Left kidney (tissue), 1 donor: ENCODE measurements at regions not wholly inside any gene's neighbourhood (a gene's known extent, or its start where the extent isn't known, plus 50 kb on each side); places are given as distances from the start of the nearest gene placed in this dataset.
"Not testable (repeated sequence)": the region's sequence is repeated elsewhere in the genome, so short reads cannot be mapped to it uniquely, and the experiment has no call there.

ENCODE experiments used
- DNase-seq: peaks from one replicate; pipeline ENCODE4 v3.0.0-alpha.2; 2013

GRCh38 chr9:11144746-11145145 is 531.9 kb upstream of the PTPRD start:
- DNase-seq, result no peak

- DNase-seq, result no peak
Observed at GRCh38 chr9:11148189-11148588, 535.4 kb upstream of the PTPRD start.

GRCh38 chr9:11149065-11149464 is 536.3 kb upstream of the PTPRD start:
- no peak for DNase-seq

GRCh38 chr9:11158063-11158462 is 545.3 kb upstream of the PTPRD start:
- DNase-seq, result no peak

GRCh38 chr9:11158676-11159075 is 545.9 kb upstream of the PTPRD start:
- DNase-seq, result no peak

- DNase-seq, result no peak
Observed at GRCh38 chr9:11159318-11159862, 546.6 kb upstream of the PTPRD start.

- no peak for DNase-seq
Observed at GRCh38 chr9:11163843-11164242, 551.0 kb upstream of the PTPRD start.

GRCh38 chr9:11182001-11182400 is 569.2 kb upstream of the PTPRD start:
- DNase-seq, result no peak

GRCh38 chr9:11190719-11191118 is 577.9 kb upstream of the PTPRD start:
- DNase-seq, result no peak

GRCh38 chr9:11192993-11193392 is 580.2 kb upstream of the PTPRD start:
- DNase-seq, result no peak

GRCh38 chr9:11194246-11194645 is 581.4 kb upstream of the PTPRD start:
- DNase-seq, result no peak

GRCh38 chr9:11196840-11197365 is 584.1 kb upstream of the PTPRD start:
- DNase-seq, result not testable (repeated sequence)

- DNase-seq, result no peak
Observed at GRCh38 chr9:11199335-11199734, 586.5 kb upstream of the PTPRD start.

- DNase-seq, result no peak
Observed at GRCh38 chr9:11204521-11204920, 591.7 kb upstream of the PTPRD start.

- DNase-seq, result no peak
Observed at GRCh38 chr9:11206925-11207324, 594.1 kb upstream of the PTPRD start.

GRCh38 chr9:11233696-11234095 is 620.9 kb upstream of the PTPRD start:
- no peak for DNase-seq

- no peak for DNase-seq
Observed at GRCh38 chr9:11235061-11235460, 622.3 kb upstream of the PTPRD start.

- DNase-seq, result no peak
Observed at GRCh38 chr9:11241779-11242178, 629.0 kb upstream of the PTPRD start.

- DNase-seq, result no peak
Observed at GRCh38 chr9:11257992-11258391, 645.2 kb upstream of the PTPRD start.

GRCh38 chr9:11269036-11269435 is 656.2 kb upstream of the PTPRD start:
- DNase-seq, result no peak

- no peak for DNase-seq
Observed at GRCh38 chr9:11275158-11275695, 662.4 kb upstream of the PTPRD start.

- peak; percentile 21 for DNase-seq
Observed at GRCh38 chr9:11312966-11313365, 700.2 kb upstream of the PTPRD start.

GRCh38 chr9:11318946-11319345 is 706.1 kb upstream of the PTPRD start:
- no peak for DNase-seq

GRCh38 chr9:11319538-11319937 is 706.7 kb upstream of the PTPRD start:
- DNase-seq, result peak; percentile 22
